Activated CD8-positive, alpha-beta memory T cell treated with anti-CD3 and anti-CD28 coated beads, Interleukin-2, amount 50 U/mL, for 1 hour (primary cell): ENCODE measurements at regions not wholly inside any gene's neighbourhood (a gene's known extent, or its start where the extent isn't known, plus 50 kb on each side); places are given as distances from the start of the nearest gene placed in this dataset.

Experiments used
- DNase-seq: peaks from one replicate; pipeline ENCODE4 v3.0.0-alpha.2; 2020; ENCODE audit errors: extremely low read depth

DNA sequence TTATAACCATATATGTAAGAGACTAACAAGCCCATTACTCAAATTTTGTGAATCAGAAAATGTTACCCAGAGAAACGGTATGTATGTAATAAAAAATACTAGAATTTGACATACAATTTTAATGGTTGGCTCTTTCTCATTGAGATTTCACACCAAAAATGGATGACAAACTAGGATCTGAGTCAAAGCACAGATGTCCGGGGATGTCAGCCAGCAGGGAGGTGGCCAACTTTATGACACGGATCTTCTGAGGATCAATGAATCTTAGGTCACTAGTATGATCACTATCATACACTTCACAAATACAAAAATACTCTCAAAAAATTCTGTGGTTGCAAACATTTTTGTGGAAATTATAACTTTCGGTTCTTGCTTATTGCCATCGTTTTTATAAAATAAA, 173.5 kb upstream of the NFE2L3 start:
- no peak for DNase-seq

DNA sequence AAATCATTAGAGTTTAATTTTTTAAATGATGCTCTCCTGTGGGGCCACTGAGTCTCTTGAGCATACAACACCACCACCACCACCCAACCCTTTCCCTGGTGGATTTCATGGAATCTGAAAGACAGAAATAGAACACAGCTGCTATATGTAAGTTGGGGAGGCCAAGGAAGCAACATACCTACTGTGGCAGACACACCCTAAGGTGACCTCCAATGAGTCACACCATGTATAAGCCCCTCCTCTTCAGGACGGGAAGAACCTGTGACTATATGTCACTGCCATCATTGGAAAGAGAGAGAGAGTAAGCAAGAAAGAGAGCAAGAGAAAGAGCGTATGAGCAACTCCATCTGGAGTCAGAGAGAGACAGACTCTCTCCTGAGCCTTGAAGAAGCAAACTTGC, 172.4 kb upstream of the NFE2L3 start:
- DNase-seq, result no peak

DNA sequence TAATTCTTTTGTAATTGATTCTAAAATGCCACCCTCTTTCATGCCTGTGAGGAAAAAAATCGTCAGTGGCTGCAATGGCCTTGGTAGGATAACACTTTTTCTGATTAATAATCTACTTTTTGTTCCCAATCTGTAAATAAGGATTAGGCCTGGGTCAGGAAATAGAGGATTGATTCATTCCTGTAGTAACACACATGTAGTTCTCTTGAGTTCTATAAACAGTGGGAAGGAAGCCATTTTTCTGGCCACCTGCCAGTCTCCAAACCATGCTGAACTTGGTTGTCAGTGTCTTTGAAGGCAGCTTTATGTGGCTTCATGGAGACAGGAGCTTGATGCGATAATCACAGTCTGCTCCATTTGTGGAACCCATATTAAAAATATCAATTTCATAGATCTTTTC, 169.3 kb upstream of the NFE2L3 start:
- DNase-seq, result no peak

DNA sequence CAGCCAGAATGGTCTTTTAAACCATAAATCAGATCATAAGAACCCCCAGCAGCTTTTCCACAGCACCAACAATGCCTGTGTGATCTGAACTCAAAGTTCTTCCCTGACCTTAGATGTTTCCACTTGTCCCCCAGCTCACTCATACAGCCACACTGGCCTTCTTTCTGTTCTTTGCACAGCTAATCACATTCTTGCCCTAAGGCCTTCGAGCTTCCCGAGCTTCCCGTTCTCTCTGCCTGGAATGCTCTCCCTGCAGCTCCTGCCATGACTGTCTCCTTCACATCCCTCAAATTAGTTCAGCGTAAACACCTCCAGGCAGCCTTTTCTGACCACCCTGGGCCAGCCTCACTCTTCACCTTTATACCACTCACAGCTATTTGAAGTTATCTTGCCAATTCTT, 166.8 kb upstream of the NFE2L3 start:
- no peak for DNase-seq

DNA sequence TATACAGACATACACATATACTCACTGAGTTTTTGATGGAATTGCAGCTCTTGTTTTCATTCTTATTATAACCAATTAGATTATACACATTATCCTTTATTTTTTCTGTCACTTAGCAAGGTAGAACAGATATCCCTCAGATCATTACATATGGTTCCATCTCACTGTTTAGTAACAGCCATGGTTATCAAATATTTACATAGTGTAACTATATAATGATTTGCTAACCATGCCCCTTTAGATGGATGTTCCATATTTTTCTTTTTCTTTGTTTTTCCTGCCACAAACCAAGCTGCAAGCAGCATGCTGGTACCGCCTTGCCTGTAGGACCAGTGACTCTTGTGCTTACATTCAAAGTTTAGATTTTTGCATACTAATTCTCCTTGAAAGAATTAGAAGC, 163.4 kb upstream of the NFE2L3 start:
- no peak for DNase-seq

DNA sequence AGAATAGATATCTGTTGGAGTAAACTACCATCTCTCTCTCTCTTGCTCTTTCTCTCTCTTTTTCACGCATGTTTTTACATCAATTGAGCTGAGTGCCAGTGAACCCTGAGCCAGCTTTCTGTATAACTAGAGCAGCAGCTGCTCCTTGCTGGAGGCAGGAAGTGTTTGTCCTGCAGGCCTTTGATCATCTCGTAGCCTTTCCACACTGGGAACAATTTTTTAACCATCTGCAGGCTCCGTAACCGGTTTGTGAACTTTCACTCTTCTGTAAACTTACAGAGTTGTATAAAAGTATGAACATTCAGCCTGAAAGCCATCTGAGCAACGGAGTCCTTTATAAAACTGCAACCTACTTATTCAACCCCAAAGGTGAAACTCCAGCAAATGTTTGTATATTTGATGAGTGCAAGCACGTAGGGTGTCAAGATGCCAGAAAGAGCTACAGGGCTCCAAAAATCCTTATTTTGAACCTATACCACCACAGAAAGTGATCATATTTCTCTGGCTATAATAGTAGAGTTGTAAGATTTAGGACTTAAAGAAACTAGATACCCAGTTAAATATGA, 162.8 kb upstream of the NFE2L3 start:
- no peak for DNase-seq

DNA sequence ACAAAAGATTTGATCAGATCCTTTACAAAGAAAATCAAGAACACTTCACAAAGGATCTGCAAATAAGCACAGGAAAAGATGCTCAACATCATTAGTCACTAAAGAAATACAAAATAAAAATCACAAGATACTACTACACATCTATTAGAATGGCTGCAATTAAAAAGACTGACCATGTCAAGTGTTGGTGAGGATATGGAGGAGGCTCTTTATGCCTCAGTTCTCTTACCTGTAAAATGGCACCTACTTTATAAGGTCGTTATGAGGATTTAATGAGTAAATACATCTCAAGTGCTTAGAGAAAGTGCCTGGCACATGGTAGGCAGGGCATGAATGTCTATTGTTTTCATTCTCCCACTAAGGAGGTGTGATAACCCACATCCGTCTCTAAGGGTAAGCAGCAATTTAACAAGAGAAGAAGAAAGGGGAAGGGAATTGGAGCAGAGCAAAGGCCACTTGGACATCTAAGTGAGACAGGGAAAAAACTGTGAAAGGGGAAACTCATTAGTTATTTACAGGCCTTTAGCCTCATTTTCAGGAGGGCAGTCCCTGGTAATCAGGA, 157.5 kb upstream of the NFE2L3 start:
- no peak for DNase-seq

DNA sequence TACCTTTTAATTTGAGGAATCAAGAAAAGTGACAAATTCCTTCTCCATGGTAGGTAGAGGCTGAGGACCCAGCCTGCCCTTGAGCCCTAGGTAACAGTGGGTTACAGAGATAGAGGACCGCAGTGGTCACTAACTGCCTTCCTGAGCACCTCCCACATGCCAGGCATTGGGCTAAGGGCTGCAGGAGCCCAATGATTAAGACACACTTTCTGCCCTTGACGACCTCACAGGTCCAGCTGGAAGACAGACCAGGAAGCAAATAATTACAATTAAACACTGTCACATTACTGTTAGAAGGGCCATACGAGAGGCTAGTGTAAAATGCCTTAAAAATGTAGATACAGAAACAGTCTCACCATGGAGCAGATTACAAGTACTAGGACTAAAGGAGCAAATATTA, 156.8 kb upstream of the NFE2L3 start:
- DNase-seq, result no peak

DNA sequence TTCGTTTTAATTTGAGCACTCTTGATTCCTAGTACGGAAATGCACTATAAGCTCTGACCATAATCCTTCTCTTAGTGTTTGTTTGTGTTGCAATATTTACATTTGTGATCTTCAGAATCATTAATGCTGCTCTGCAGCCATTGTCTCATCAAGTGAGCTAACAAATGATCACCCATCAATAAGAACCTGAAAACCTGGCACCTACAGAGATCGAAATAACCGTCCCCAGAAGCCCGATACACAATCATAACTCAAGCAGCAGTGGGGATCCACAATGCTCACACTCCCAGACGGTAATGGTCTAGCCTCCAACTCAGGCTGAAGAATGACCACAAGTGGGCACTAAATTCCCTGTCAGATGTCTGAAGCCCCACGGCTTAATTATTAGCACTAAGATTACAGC, 156.0 kb upstream of the NFE2L3 start:
- no peak for DNase-seq

DNA sequence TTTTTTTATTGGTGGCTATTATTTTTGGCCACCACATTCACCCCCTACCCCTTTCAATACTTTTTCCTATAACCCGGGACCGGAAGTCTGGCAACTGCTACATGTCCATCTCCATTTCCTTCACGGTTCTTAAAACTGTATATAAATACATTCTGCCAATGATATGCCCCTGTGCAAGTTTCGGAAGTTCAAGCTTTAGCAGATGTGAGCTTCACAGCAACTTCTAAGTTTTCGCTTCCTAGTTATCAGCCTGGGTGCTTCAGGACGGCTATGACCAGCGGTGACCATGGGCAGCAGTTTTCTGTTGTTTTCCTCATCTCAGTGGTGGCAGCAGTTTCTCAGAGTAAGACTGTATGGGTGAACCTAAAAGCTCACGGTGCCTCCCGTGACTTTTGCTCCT, 153.5 kb upstream of the NFE2L3 start:
- DNase-seq, result no peak

DNA sequence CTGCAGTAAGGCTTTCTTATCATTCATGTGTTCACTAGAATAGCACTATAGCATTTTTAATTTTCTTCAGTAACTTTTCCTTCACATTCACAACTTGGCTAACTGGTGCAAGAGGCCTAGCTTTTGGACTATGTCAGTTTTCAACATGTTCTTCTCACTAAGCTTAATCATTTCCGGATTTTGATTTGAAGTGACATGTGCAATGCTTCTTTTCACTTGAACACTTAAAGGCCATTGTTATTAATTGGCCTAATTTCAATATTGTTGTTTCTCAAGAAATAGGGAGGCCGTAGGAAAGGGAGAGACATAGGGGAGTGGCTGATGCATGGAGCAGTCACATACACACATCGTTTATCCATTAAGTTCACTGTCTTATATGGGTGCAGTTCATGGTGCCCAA, 151.2 kb upstream of the NFE2L3 start:
- DNase-seq, result no peak

DNA sequence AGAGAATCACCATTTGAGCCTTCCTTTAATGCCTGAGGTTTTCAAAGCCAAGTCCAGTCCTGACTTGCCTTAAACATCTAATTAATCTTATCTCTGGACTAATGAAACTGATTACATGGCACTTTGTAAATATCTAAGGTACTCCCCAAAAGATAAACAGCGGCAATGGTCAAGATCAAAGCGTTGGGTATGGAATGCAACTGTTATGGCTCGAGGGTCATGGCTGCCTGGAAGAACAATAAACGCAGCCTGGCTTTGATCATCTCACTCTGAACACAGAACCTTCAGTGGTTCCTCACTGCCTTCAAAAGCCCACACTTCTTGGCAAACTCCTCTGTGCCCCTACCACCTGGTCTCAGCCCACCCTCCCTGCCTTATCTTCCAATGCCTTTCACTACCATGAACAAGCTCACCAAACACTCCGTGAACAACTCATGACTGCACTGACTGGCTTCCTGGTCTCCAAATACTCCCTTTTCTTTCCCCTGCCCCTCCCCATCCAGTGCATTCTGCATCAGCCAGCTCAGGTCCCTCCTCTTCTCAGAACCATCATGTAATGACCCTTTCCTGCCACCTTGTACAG, 150.2 kb upstream of the NFE2L3 start:
- DNase-seq, result no peak

DNA sequence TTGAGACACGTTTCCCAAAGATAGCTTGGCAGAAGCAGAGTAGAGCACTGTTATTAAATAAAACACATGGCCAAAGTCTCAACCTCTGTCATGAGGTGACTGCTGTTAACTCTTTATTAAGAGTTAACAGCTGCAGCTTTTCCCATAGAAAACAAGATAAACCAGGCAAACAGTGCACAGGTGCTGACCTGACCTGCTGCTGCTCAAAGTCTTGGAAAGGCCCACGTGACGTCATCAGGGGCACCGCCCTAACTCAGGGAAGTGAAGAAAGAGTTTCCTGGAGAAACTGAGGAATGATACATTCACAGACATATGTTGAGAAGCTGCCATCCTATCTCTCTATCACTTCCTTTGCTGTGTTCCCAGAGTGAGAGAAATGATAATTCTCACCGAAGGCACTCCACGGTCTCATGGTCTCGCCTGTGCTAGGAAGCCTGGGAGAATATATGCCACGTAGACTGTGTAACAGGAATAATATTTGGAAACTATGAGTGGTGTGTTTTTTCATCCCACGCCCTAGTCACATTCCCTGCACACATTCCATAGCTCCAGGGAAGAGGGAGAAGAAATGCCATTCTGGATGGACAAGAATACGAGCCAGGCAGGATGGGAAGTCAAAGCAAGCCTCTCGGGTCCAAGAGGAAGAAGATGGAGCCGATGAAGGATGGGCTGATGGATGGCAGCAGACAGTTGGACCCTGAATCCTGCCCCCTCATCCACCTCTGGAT, 146.2 kb upstream of the NFE2L3 start:
- no peak for DNase-seq

DNA sequence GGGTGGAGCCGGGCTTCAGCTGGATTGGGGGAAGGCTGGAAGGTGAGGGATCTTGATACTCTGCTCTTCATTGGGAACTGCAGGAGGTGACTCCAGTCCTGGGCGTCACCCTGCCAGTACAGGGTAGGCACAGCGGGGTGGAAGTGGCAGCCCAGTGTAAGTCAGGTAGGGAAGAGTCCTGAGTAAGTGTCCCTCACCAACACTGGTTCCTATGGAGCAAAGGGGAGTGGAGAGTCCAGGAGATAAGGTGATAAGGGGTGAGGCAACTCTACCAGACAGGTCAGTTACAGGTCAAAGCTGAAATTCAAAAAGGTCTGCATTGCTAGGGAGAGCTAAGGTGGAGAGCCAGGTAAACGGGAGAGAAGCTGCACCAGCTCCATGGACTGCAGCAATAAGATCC, 145.6 kb upstream of the NFE2L3 start:
- DNase-seq, result no peak

DNA sequence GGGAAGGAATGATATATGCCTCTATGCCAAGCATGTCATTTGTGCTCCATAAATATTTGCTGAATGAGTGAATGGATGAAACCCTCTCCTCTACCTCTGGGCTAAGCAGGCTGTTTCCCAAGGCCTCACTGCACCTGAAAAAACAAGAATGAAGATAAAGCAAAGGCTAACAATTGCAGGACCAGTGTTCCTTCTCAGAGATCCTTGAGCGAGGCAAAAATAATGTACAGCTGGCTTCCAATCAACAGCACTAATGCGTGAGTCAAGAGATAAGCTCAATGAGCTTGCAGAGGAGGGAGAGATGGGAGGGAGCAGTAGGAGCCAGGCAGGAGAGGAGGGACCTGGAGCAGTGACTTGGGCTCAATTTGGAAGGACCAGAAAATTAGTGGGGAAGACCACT, 144.5 kb upstream of the NFE2L3 start:
- DNase-seq, result no peak

DNA sequence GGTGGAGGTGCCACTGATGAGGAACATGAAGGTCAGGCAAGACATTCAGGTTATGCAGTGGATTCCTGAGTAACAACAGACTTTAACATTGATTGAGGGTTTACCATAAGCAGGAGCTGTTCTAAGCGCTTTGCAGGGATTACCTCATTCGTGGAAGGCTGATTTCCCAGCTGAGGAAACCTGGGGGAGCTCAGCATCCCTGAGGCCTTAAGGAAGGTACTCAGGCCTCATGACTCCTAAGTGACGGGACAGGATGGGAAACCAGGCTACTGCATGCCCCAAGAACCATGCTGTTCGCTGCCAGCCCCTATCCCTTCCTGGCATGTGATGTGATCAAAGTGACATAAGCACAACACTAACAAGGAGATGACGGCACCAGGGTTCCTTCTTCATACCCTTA, 143.6 kb upstream of the NFE2L3 start:
- no peak for DNase-seq

DNA sequence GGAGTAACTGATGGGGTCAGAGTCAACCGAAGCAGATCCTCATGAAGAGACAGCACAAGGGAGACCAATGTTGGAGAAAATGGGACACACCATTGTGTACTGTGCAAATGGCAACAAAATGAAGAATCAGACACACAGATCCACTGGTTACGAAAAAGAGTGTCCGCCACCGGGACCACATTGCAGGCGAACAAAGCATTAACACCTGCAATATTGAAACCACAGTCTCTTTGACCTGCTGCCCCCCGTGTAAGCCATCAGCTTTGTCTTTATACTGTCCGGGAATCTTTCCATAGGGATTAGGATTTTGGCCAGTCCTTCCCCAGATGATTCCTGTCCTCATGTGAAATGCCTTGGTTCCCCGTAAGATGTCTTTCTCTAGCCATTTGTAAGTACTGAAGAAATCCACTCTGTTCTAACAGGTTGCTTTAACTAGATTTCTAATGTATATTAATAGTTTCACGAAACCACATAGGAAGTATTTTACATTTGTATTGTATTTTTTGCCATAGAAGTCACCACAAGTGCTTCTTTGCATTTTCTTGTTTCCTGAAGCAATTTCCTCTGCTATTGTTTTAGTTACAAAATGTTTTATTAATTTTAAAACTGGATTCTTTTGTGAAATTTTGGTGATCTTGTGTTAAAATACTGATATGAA, 140.8 kb upstream of the NFE2L3 start:
- no peak for DNase-seq

DNA sequence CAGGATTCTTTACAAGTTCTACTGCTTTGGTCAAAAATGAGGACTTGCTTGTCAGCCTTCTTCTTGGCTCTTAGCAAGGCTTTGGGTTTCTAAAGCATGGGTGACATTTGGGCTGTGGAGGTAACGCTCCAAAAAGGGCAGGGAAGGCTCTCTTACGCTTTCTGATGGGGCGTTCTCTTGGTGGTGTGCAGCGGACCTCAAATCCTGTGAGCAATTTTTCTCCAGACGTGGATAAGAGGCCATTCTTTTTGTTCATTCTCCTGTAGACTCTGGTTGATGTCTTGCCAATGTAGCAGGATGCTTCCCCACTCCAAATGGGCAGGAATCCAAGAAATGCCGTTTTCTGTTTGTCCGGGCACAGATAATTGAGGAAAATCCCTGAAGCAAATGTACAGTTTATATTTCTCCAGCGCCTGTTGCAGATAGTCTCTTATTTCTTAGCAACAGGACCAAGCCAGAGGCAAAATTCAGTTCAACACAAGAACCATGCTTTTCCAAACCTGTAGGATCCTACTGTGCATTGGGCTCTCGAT, 138.4 kb upstream of the NFE2L3 start:
- no peak for DNase-seq

DNA sequence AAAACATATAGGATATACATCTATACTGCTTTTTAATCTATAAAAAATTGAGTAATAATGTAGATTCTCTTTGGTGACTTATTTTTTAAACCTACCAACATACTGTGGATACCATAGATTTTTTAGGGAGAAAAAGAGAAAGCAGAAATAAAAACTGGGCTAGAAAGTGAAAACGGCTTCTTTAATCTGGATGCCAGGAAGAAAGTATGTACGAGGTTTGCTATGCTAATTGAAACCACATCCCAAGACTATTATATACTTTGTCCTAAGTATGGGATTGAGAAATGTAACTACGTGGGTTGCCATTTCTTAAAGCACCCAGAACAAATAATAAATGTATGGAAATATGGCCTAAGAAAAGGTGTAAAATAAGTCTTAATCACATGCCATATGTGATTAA, 129.0 kb upstream of the NFE2L3 start:
- no peak for DNase-seq

DNA sequence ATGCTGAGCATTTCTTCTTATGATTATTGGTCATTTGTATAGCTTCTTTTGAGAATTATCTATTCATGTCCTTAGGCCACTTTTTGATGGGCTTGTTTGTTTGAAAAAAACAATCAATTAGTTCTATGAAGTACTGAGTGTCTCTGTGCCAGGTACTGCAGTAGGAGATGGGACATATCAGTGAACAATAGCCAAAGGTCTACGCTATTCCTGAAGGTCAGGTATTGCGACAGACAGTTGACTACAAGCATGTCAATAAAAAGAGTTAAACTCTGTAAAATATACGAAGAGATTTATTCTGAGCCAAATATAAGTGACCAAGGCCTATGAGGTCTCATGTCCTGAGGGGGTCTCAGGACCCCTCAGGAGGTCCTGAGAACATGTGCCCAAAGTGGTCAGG, 122.1 kb upstream of the NFE2L3 start:
- DNase-seq, result no peak

DNA sequence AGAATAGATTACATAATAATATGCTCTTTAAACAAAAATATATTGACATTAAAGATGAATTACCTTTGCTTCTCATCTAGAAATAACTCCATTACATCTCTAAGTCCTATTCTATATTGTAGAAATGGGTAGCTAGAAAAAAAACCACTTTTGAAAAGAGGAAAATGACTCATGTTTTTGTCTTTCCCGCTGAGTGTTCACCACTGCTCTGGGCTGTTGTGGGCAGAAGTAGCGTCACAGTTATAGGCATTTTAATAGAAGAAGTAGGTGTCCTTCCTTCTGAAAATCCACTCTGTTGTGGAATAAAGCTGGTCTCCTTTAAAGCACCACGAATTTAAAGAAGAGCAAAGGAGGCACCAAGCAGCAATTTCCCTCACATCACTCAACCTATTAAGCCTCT, 117.6 kb upstream of the NFE2L3 start:
- no peak for DNase-seq

DNA sequence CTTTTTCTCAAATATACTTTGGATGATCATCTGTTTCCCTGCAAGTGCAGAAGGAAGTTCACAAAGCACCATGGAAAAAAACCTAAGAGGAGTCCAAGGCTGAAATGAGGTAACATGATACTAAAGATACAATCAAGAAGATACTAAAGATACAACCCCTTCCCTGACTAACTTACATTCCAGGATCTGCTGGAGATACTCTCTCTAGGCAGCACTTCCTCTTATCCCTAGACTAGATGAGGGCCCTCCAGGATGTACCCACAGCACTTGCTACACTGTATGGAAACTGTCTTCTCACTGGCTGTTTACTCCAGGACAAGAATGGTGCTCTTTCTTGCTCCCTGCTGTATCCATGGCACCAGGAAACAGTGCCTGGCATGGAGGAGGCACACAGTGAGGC, 116.4 kb upstream of the NFE2L3 start:
- no peak for DNase-seq

DNA sequence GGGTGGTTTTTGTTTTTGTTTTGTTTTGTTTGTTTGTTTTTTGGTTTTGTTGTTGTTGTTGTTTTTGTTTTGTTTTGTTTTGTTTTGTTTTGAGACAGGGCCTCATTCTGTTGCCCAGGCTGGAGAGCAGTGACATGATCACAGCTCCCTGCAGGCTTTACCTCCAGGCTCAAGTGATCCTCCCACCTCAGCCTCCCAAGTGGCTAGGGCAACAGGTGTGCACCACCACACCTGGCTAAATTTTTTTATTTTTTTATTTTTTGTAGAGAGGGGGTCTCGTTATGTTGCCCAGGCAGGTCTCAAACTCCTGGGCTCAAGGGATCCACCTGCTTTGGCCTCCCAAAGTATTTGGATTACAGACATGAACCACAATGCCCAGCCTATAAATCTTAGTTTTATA, 115.9 kb upstream of the NFE2L3 start:
- DNase-seq, result no peak
